Fibroblast of gingiva (primary cell): ENCODE measurements at regions not wholly inside any gene's neighbourhood (a gene's known extent, or its start where the extent isn't known, plus 50 kb on each side); places are given as distances from the start of the nearest gene placed in this dataset.
"Not testable (repeated sequence)": the region's sequence is repeated elsewhere in the genome, so short reads cannot be mapped to it uniquely, and the experiment has no call there.

Source experiments
- DNase-seq: peaks from one replicate; pipeline ENCODE4 v3.0.0-alpha.2; 2011; ENCODE audit warnings: low read depth

- DNase-seq = peak; percentile 29
These were observed 273.2 kb upstream of the PAPPA start for GRCh38 chr9:115880221-115880885.

DNA sequence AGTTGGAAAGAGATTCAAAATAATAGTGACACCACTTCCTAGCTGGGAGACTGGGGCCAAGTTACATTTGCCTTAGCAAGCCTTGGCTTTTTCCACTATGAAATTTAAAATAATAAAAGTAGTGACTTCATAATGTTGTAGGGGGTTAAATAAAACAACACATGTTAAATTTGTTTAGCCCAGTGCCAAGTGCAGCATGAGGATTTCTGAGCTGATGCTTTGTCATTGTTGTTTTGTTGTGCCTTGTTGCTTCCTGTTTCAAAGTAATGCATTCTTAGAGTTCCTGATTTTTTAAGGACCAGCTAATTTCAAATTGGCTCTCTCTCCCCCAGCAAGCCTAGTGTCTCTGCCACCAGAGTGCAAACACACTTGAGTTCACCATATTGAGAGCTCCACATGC, 270.7 kb upstream of the PAPPA start:
- DNase-seq = peak; percentile 80

DNA sequence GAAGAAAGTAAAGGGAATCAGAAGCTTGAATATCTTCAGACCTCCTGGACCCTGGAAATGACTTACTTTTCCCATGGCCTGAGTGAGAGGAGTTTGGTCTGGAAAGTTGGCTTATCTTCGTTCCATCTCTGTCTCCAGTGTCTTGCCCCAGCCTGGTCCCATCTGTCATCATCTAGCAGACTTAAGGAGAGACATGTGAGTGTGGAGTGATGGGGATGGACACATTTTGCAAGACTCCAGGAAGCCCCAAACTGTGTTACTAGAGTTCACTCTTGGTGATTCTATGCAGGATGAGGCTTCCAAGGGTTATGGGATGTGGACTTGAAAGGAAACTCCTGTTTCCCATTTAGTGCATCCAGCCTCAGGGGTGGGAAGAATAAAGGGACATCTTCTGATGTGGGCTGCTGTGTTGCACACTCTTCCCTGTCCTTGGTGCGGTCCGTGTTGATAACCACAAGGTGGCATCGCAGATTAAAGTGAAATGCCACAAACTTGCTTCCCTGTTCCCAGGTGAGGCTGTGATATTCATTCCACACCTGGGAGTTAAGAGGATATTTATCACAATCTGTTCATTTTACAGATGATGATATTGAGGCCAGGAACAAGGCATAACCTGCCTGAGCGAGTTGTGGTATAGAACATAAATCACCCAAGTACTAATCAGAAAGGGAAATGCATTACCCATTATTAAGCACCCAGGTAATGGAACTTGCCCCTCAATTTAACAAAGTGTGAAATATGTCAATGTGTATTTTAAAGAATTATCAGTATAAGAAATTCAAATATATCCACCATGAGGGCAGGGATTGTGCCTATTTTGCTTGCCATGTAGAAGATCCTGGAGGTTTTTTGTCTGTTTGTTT, 269.9 kb upstream of the PAPPA start:
- peak; percentile 41 for DNase-seq

- peak; percentile 28 for DNase-seq
These were observed 268.7 kb upstream of the PAPPA start for GRCh38 chr9:115884846-115885245.

DNA sequence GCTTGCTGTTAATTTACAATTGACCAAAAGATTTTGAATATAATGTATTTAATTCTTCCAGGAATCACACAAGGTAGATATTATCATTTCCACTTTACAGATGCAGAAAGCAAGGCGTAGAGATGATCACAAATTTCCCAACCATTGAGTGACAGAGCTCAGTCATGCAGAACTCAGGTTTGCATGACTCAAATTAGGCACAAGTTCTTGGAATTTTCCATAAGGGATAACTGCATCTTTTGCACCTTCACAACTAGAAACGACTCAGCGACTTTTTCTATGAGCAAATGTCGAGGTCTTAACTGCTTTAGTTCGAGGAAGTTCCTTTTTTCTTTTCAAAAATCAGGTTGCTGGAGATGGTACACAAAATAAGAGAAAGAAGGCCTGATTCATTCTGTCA, 265.5 kb upstream of the PAPPA start:
- no peak for DNase-seq

DNA sequence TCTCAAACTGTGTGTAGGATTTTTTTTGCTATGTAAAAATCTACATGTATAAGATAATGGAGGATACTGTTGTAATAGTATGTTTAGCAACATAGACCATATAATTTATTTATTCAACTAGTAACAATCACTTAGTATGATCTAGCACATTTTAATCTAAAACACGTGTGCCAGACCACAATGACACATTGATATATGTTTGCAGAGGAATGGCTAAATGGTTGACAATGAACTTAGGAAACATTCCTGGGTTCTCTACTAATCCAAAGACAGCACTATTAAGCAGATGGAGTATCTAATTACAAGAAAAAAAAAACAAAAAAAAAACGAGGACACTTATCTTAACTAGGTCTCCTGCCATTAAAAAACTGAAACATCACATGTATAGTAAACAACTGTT, 261.7 kb upstream of the PAPPA start:
- DNase-seq = peak; percentile 94

- DNase-seq = not testable (repeated sequence)
These were observed 255.1 kb upstream of the PAPPA start for GRCh38 chr9:115898478-115898877.

DNA sequence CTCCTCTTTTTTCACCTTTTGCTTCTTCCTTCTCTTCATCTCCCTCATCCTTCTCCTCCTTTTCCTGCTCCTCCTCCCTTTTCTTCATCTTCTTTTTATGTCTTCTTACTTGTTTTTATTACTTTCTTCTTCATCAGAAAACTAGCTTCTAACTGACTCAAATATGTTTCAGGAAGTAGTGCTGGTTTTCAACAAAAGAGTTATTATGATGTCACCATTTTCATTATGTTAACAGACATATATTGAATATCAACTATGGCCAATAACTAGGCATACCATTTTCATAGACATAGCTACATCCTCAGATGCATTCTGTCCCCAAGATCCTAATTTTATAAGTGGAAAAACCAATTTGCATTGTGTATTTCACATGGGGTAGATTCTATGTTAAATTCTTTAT, 252.9 kb upstream of the PAPPA start:
- DNase-seq = no peak

DNA sequence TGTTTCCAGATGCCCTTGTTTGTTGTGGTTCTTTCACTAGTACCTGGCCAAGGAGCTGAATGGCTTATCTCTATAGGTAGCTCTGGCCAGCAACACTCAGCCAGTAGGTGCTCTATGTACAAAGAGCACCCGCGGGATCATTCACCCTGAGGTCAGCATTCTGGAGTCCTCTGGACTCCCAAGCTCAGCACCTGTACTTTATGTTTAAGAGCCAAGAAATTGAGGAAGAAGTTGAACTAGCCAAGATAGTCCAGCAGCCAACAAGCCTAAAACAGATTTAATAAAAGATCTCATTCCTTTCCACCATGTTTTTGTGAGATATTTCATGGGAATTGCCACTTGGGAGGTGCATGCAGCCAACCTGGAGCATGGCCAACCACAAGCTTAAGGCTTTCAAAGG, 242.6 kb upstream of the PAPPA start:
- DNase-seq = no peak

GRCh38 chr9:115912086-115912485, 241.5 kb upstream of the PAPPA start:
- no peak for DNase-seq

GRCh38 chr9:115913696-115914095, 239.9 kb upstream of the PAPPA start:
- DNase-seq = peak; percentile 29

GRCh38 chr9:115914291-115914690, 239.3 kb upstream of the PAPPA start:
- no peak for DNase-seq

GRCh38 chr9:115921301-115921700, 232.3 kb upstream of the PAPPA start:
- peak; percentile 87 for DNase-seq

GRCh38 chr9:115922444-115922843, 231.1 kb upstream of the PAPPA start:
- no peak for DNase-seq

GRCh38 chr9:115923410-115923809, 230.2 kb upstream of the PAPPA start:
- no peak for DNase-seq

DNA sequence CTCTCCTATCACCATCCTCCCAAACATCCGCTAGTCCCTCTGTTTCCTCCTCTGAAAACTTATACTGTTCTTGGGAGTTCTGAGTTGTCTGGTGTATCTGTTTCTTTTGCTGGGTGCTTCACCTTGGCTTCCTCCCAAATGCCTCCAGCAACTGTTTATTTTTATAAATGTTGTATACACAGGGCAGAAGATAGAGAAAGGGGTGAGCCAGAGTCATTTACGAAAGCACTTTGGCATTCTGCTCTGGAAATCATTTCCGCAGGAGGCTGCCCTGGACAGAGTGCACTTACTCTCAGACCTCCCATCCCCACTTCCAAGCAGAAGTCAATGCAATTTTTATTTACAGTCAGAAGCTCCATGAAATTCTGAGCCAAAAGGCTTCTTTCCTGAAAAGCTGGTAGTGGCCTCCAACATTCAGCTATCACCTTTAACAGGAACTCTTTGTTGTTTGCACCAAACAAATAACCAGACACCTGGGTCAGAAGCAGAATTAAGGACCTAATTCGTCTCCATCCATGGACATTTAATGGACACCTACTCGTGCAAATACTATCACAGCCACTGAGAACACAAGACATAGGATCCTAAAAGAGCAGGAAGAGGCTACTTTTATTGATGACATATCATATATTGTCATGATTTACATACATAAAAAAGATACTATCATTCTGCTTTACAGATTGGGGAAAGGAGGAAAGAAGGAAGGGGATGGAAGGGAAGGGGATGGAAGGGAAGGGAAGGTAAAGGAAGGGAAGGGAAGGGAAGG, 229.5 kb upstream of the PAPPA start:
- peak; percentile 98 for DNase-seq

GRCh38 chr9:115924669-115924987, 229.0 kb upstream of the PAPPA start:
- no peak for DNase-seq

GRCh38 chr9:115925424-115925823, 228.2 kb upstream of the PAPPA start:
- DNase-seq = no peak

GRCh38 chr9:115930472-115930871, 223.1 kb upstream of the PAPPA start:
- DNase-seq = no peak

DNA sequence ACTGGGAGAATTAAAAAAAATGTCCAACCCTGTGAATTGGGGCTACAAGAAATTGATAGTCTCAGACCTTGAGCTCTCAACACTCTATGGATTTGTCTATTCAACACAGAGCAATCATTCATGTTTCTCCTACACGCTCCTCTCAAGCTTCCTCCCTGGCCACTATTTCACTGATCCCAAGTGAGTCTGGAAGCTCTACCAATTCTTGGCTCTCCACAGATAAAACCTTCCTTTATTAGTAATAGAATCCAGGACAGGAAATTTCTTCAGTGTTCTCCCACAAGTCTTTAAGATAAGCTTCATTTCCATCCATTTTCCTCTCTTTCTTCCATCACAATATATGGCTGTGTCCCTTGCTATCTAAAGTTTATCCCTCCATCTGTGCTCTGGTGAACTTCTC, 215.1 kb upstream of the PAPPA start:
- no peak for DNase-seq

- DNase-seq = peak; percentile 61
These were observed 214.4 kb upstream of the PAPPA start for GRCh38 chr9:115939065-115939765.

- no peak for DNase-seq
These were observed 211.9 kb upstream of the PAPPA start for GRCh38 chr9:115941561-115942315.
